ENCODE measurements at regions not wholly inside any gene's neighbourhood (a gene's known extent, or its start where the extent isn't known, plus 50 kb on each side); places are given as distances from the start of the nearest gene placed in this dataset.

GRCh38 chr2:225980372-225980771, 580.9 kb downstream of the NYAP2 start:
- DNase-seq (ENCODE audit: low spot score) = no peak
- peaks cover 12% of the 10 kb centered on the region for H3K9me3 ChIP-seq (ENCODE audit: low read length)
- H3K79me2 ChIP-seq (ENCODE audit: insufficient read depth, low read length) = no peaks in the 10 kb centered on the region
- ChIA-PET POLR2A (no interaction called here), CTCF (ENCODE audit: low intra/inter-chr PET ratio, low total read pairs) (no interaction called here)
- H3K27ac ChIP-seq (ENCODE audit: extremely low read length, insufficient read depth, low read length) = no peak overlapping the region
- 33% methylated on average over 7 of the region's 7 CpGs for WGBS (ENCODE audit: low lambda C conversion rate)
- H3K36me3 ChIP-seq (replicated peaks in 1 of 2; ENCODE audit: control insufficient read depth in 1 of 2, insufficient read depth in 2 of 2, low read length in 2 of 2) = no peaks in the 10 kb centered on the region
- FAIRE-seq = no peak
- TF ChIP-seq ZNF569 (CRISPR knock-in tag; IDR thresholded peaks at IDR 0.05; ENCODE audit: borderline replicate concordance) = no peak
- TF ChIP-seq ZMAT3 (CRISPR knock-in tag; conservative IDR thresholded peaks at IDR 0.05) = no peak
- TF ChIP-seq ZNF564 (CRISPR knock-in tag; IDR thresholded peaks at IDR 0.05) = no peak
- TF ChIP-seq ZNF780A (CRISPR knock-in tag; IDR thresholded peaks at IDR 0.05) = no peak
- no peak for TF ChIP-seq ZBTB38 (CRISPR knock-in tag; IDR thresholded peaks at IDR 0.05)
- TF ChIP-seq SOX5 (CRISPR knock-in tag; IDR thresholded peaks at IDR 0.05; ENCODE audit: borderline replicate concordance) = no peak
- TF ChIP-seq ZNF3 (CRISPR knock-in tag; IDR thresholded peaks at IDR 0.05) = no peak
- no peak for TF ChIP-seq HDAC1 (CRISPR knock-in tag; IDR thresholded peaks at IDR 0.05)
- no peak for TF ChIP-seq ATF4 (CRISPR knock-in tag; IDR thresholded peaks at IDR 0.05)
- no peak for TF ChIP-seq MIXL1 (CRISPR knock-in tag; IDR thresholded peaks at IDR 0.05)
- TF ChIP-seq KLF15 (CRISPR knock-in tag; IDR thresholded peaks at IDR 0.05; ENCODE audit: borderline replicate concordance) = no peak
- no peak for TF ChIP-seq ZMYM3 (CRISPR knock-in tag; IDR thresholded peaks at IDR 0.05)
- TF ChIP-seq FOXM1 (CRISPR knock-in tag; IDR thresholded peaks at IDR 0.05) = no peak
- no peak for TF ChIP-seq KLF16 (CRISPR knock-in tag; IDR thresholded peaks at IDR 0.05)
- no peak for TF ChIP-seq SAP130 (CRISPR knock-in tag; IDR thresholded peaks at IDR 0.05; ENCODE audit: low read depth)
- no peak for TF ChIP-seq HNRNPK (IDR thresholded peaks at IDR 0.05; ENCODE audit: low read depth, low read length, poor library complexity, severe bottlenecking)
- TF ChIP-seq ZNF572 (CRISPR knock-in tag; IDR thresholded peaks at IDR 0.05) = no peak
- no peak for TF ChIP-seq ZSCAN31 (CRISPR knock-in tag; IDR thresholded peaks at IDR 0.05; ENCODE audit: low read depth)
- no peak for TF ChIP-seq SATB2 (CRISPR knock-in tag; IDR thresholded peaks at IDR 0.05)
- no peak for ATAC-seq
- no peaks in the 10 kb centered on the region for H3K27me3 ChIP-seq (ENCODE audit: control insufficient read depth in 1 of 2, insufficient read depth in 2 of 2, low read length in 2 of 2)
- no peak overlapping the region for H3K4me3 ChIP-seq (replicated peaks in 1 of 3; ENCODE audit: insufficient read depth in 1 of 3, low read depth in 2 of 3, low read length in 3 of 3)
- no peaks in the 10 kb centered on the region for H4K20me1 ChIP-seq (ENCODE audit: insufficient read depth, low read length)
- no peak overlapping the region for H3K4me2 ChIP-seq (ENCODE audit: low read depth, low read length)
- in situ Hi-C loops (cut with HindIII; ENCODE audit: extremely low pct_ligation_motif_present, low pct_unique_long_range_greater_than_20kb) (no loop called here), intact Hi-C loops (cut with micrococcal nuclease; ENCODE audit: unreplicated experiment) (no loop called here)
- BruUV-seq (replicated peaks) = no TSS peak
- H3K4me1 ChIP-seq (ENCODE audit: insufficient read depth, low read length) = no peaks in the 10 kb centered on the region
- H3K9ac ChIP-seq (ENCODE audit: insufficient read depth, low read depth, low read length) = no peak overlapping the region
- no peak overlapping the region for H2AFZ ChIP-seq (ENCODE audit: low read length)
